ENCODE measurements at regions not wholly inside any gene's neighbourhood (a gene's known extent, or its start where the extent isn't known, plus 50 kb on each side); places are given as distances from the start of the nearest gene placed in this dataset.

GRCh38 chr16:76210157-76210556 lies 67.0 kb upstream of the CNTNAP4 start:
- Histone ChIP-seq H3K9me3 (no peaks in the 10 kb centered on the region), H3K4me1 (ENCODE audit: low read depth) (no peaks in the 10 kb centered on the region), H3K36me3 (ENCODE audit: low read depth) (no peaks in the 10 kb centered on the region), H3K4me3 (no peak overlapping the region)
- ATAC-seq = no peak
- TF ChIP-seq CTCF (IDR thresholded peaks at IDR 0.05) = no peak
- DNase-seq = no peak
- intact Hi-C loops (cut with DNase I, micrococcal nuclease) = no loop called here

- intact Hi-C loops (cut with DNase I, micrococcal nuclease) = no loop called here
- no peak for TF ChIP-seq CTCF (IDR thresholded peaks at IDR 0.05)
- no peak for DNase-seq
Measured at GRCh38 chr16:76213860-76214259, 63.3 kb upstream of the CNTNAP4 start.

GRCh38 chr16:76214856-76215255 lies 62.3 kb upstream of the CNTNAP4 start:
- H3K4me3 ChIP-seq = no peak overlapping the region
- TF ChIP-seq CTCF (IDR thresholded peaks at IDR 0.05) = no peak
- H3K9me3 ChIP-seq = no peaks in the 10 kb centered on the region
- no peaks in the 10 kb centered on the region for H3K36me3 ChIP-seq (ENCODE audit: low read depth)
- ATAC-seq = no peak
- no peaks in the 10 kb centered on the region for H3K4me1 ChIP-seq (ENCODE audit: low read depth)
- intact Hi-C loops (cut with DNase I, micrococcal nuclease) = no loop called here
- no peak for DNase-seq

More at GRCh38 chr16:76213860-76214259, 63.3 kb upstream of the CNTNAP4 start:
- no peaks in the 10 kb centered on the region for H3K36me3 ChIP-seq (ENCODE audit: low read depth)
- no peak overlapping the region for H3K4me3 ChIP-seq
- no peak for ATAC-seq
- no peaks in the 10 kb centered on the region for H3K9me3 ChIP-seq
- no peaks in the 10 kb centered on the region for H3K4me1 ChIP-seq (ENCODE audit: low read depth)

DNA sequence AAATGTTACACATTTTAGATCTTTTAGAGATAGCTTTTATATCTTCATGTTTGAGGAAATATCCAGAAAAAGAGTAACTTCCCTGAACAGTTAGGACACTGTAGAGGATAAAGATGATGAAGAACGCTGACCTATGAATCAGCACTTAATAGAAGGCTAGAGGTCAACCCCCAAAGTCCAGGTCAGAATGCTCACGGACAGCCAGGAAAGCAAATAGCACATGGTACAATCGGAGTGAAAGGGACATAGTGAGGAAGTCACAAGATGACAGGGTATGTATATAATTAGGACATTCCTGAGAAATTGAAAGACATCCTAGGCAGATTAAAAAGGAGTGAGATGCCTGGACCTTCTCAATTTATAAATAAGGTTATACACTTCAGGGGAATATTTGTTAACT lies 55.1 kb upstream of the CNTNAP4 start:
- TF ChIP-seq CTCF (IDR thresholded peaks at IDR 0.05) = no peak
- Histone ChIP-seq H3K4me1 (ENCODE audit: low read depth) (no peaks in the 10 kb centered on the region), H3K36me3 (ENCODE audit: low read depth) (no peaks in the 10 kb centered on the region), H3K9me3 (no peaks in the 10 kb centered on the region), H3K4me3 (no peak overlapping the region)
- intact Hi-C loops (cut with DNase I, micrococcal nuclease) = no loop called here
- no peak for DNase-seq
- ATAC-seq = no peak

DNA sequence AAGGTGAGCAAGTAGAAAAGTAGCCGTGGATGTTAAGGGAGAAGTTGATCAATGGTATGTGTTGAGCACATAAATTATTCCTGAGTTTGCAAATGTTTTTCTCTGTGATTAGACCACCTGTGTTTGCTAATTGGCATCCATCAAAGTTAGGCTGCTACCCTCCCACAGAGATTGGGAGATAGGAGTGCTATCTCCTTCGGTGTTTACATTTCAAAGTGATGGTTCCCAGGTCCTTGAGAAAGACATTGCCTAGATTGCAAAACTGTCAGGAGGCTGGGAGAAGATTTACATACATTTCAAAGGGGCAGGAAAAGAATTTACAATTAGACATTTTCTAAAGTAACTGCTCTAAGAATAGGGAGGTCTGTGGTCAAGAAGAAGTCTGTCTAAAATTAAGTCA lies 54.3 kb upstream of the CNTNAP4 start:
- ATAC-seq = no peak
- no peak overlapping the region for H3K4me3 ChIP-seq
- H3K36me3 ChIP-seq (ENCODE audit: low read depth) = no peaks in the 10 kb centered on the region
- H3K4me1 ChIP-seq (ENCODE audit: low read depth) = no peaks in the 10 kb centered on the region
- DNase-seq = no peak
- intact Hi-C loops (cut with DNase I, micrococcal nuclease) = no loop called here
- TF ChIP-seq CTCF (IDR thresholded peaks at IDR 0.05) = no peak
- no peaks in the 10 kb centered on the region for H3K9me3 ChIP-seq

DNA sequence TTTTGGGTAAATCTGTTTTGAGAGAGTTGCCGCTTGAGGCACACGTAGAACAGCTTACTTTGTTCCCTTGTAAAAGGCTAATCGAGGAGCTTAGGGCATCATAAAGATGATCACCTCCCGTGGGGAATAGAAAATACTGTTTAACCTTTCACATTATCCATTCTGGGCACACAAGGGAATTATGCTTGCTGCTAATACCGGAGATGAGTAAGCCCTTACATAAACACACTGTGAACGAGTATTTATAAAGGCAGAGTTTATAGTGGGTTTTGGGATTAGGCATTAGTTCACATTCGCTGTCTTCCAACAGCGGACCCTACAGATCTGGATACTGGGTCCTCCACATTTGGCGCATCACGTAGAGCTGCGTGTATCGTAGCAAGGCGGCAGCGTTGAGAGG lies 51.2 kb upstream of the CNTNAP4 start:
- ATAC-seq = no peak
- Histone ChIP-seq H3K36me3 (ENCODE audit: low read depth) (no peaks in the 10 kb centered on the region), H3K4me1 (ENCODE audit: low read depth) (no peaks in the 10 kb centered on the region), H3K4me3 (no peak overlapping the region), H3K9me3 (no peaks in the 10 kb centered on the region)
- no peak for TF ChIP-seq CTCF (IDR thresholded peaks at IDR 0.05)
- DNase-seq = no peak
- intact Hi-C loops (cut with DNase I, micrococcal nuclease) = no loop called here
